HFFc6 (cell line): ENCODE measurements at regions not wholly inside any gene's neighbourhood (a gene's known extent, or its start where the extent isn't known, plus 50 kb on each side); places are given as distances from the start of the nearest gene placed in this dataset.

Experiments used
- DNase-seq: peaks from one replicate; pipeline ENCODE4 v3.0.0-alpha.2; 2018
- H3K27ac Mint-ChIP-seq: 2 replicates; pipeline ENCODE4 v1.8.0; 2020; ENCODE audit warnings: mild to moderate bottlenecking, mixed read lengths
- H3K27me3 Mint-ChIP-seq: 2 replicates; pipeline ENCODE4 v1.8.0; 2021; ENCODE audit warnings: mild to moderate bottlenecking, moderate library complexity, mixed read lengths; ENCODE audit not compliant: insufficient read depth
- H3K36me3 Mint-ChIP-seq: 2 replicates; pipeline ENCODE4 v1.8.0; 2021; ENCODE audit warnings: low read depth, mixed read lengths
- H3K4me1 Mint-ChIP-seq: 2 replicates; pipeline ENCODE4 v1.8.0; 2020; ENCODE audit warnings: low read depth, mixed read lengths
- H3K4me3 Mint-ChIP-seq: 2 replicates; pipeline ENCODE4 v1.8.0; 2020; ENCODE audit warnings: mild to moderate bottlenecking, moderate library complexity, mixed read lengths
- H3K9me3 Mint-ChIP-seq: 2 replicates; pipeline ENCODE4 v1.8.0; 2020; ENCODE audit warnings: mild to moderate bottlenecking, mixed read lengths
- TF ChIP-seq, protein P1 (sequence below): fragments of 200-600 bp; sonication (generic); IDR thresholded peaks from 2 replicates; pipeline ENCODE4 v1.5.0; 2021; ENCODE audit warnings: antibody characterized with exemption, mild to moderate bottlenecking

DNA sequence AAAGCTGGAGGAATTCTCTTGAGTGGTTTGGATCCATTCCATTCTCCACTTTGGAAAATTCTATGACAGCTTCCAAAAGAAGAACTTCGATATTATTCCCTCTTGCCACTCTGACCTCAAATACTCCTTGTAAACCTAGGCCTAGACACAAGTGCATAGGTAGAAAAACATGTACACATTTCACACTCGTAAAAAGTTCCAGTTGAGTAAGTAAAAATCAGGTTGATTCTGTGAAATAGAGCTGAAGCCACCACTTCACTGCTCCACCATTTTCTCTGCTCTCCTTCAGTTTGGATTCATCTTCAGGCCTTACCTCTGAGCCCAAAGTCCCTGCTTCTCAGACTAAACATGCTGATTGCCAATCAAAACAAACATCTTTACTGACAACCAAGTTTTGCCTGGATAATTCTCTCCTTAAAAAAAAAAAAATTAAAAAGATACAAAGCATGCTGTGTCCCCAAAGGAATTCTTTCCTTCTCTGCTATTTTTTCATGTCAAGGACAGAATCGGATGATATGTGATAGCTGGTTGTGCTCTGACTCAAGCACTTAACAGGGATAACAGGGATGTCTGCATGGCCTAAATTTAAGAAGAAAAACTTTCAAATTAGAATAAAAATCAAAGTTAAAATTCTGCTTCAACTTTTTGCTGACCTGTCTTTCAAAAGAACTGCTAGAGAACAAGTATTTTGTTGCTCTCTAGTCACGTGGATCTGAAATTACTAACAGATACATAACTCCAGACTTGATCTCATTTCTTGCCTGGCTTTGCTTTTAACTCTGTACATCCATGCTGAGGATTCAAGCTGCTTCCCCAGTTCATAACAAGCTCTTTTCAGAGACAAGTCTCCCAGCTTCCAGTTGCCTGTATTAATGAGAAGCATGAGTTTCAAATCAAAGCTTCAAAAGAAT, 420.9 kb upstream of the INTU start:
- Mint-ChIP-seq H3K4me3 (no peak overlapping the region), H3K27ac (no peak overlapping the region), H3K9me3 (peaks cover 6% of the 10 kb centered on the region), H3K4me1 (no peaks in the 10 kb centered on the region), H3K36me3 (no peaks in the 10 kb centered on the region), H3K27me3 (no peaks in the 10 kb centered on the region; the same call in 1 of the 2 replicates)
- DNase-seq = no peak
- TF ChIP-seq, protein P1, sequence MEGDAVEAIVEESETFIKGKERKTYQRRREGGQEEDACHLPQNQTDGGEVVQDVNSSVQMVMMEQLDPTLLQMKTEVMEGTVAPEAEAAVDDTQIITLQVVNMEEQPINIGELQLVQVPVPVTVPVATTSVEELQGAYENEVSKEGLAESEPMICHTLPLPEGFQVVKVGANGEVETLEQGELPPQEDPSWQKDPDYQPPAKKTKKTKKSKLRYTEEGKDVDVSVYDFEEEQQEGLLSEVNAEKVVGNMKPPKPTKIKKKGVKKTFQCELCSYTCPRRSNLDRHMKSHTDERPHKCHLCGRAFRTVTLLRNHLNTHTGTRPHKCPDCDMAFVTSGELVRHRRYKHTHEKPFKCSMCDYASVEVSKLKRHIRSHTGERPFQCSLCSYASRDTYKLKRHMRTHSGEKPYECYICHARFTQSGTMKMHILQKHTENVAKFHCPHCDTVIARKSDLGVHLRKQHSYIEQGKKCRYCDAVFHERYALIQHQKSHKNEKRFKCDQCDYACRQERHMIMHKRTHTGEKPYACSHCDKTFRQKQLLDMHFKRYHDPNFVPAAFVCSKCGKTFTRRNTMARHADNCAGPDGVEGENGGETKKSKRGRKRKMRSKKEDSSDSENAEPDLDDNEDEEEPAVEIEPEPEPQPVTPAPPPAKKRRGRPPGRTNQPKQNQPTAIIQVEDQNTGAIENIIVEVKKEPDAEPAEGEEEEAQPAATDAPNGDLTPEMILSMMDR = no peak

DNA sequence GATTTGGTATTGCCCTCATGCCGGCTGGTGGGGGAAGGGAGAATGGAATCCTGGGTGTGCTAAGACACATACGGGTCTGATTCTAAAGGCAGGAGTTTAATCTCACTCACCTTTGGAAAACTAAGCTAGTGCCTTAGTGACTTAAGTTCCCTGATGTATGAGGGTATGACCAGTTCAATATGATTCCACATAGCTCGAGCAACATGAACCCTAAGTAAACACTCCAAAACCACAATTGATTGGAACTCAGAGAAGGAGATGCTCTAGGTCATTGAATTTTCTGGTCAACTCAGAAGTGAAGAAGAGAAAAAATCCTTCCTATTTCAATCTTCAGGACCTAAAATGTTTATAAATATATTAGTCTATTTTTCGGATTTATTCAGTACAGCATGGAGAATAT, 420.1 kb upstream of the INTU start:
- Mint-ChIP-seq H3K27me3 (no peaks in the 10 kb centered on the region; the same call in 1 of the 2 replicates), H3K27ac (no peak overlapping the region), H3K36me3 (no peaks in the 10 kb centered on the region), H3K4me3 (no peak overlapping the region), H3K4me1 (no peaks in the 10 kb centered on the region), H3K9me3 (peaks cover 13% of the 10 kb centered on the region)
- no peak for DNase-seq
- TF ChIP-seq, protein P1 = no peak

DNA sequence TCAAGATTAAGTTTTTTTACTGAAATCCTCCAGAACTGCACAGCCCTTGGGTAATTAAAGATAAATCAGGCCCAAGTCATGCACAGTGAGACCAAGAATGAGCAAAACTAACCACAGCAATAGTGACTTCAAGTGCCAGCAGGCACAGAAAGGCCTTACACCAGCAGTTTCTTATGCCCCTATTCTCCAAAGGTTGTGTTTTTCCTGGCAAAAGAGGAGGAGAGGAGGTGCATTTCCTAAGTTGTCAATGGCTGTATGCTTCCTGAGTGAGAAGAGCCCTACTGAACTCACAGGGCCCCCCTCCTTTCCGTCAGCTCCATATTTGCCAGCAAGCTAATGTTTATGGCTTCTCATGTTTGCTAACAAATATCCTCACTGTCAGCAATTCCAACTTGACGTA, 418.7 kb upstream of the INTU start:
- H3K27ac Mint-ChIP-seq = no peak overlapping the region
- TF ChIP-seq, protein P1 = no peak
- H3K4me1 Mint-ChIP-seq = no peaks in the 10 kb centered on the region
- H3K9me3 Mint-ChIP-seq = peaks cover 13% of the 10 kb centered on the region
- H3K27me3 Mint-ChIP-seq = no peaks in the 10 kb centered on the region; the same call in 1 of the 2 replicates
- no peak overlapping the region for H3K4me3 Mint-ChIP-seq
- H3K36me3 Mint-ChIP-seq = no peaks in the 10 kb centered on the region
- DNase-seq = no peak

DNA sequence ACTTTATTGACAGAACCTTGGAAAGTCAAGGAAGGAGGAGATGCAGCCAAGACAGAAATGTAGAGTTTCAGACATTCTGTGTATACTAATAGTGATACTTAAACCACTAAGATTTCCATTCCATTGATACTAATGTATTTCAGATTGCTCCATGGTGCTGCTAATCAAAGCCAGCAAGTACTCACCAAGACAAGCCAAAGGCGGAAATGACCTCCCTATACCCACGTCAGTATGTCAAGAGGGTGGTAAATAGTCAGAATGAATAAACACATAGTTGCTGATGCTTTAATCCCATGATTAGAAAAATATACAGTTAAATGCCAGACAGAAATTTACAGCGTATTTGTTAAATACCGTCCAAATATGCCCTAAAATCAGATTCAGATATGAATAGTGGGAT, 417.8 kb upstream of the INTU start:
- no peak for DNase-seq
- H3K4me1 Mint-ChIP-seq = no peaks in the 10 kb centered on the region
- H3K27ac Mint-ChIP-seq = no peak overlapping the region
- H3K9me3 Mint-ChIP-seq = peaks cover 13% of the 10 kb centered on the region
- TF ChIP-seq, protein P1 = no peak
- H3K27me3 Mint-ChIP-seq = no peaks in the 10 kb centered on the region; the same call in 1 of the 2 replicates
- no peak overlapping the region for H3K4me3 Mint-ChIP-seq
- no peaks in the 10 kb centered on the region for H3K36me3 Mint-ChIP-seq

DNA sequence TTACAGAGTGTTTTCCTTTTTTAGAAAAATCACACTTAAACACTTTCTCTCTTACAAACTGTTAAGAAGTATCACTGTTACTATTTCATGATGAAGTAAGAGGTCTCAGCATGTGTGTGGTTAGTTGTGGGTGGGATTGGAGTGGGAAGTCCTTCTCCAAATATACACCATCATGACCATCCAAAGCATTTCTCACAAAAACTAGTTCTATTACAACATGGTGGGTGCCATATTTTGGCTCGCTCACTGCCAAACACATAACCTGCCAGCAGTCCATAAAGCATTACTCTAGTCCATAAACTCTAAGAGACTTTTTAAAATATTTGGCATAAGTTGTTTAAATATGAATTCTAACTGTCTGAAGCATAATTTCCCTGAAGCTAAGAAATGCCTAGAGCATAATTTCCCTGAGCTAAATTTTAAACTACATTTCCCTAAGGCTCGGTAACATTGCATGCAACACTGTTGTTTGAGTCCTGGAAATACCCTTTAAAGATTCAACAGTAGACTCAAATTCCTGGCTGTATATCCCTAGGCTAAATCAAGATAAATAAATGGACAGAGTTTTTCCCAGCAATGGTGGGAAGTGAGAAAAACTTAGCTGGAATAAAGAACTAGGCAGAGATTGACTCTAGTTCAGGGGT, 415.0 kb upstream of the INTU start:
- Mint-ChIP-seq H3K4me1 (no peaks in the 10 kb centered on the region), H3K27me3 (no peaks in the 10 kb centered on the region; the same call in 1 of the 2 replicates), H3K27ac (no peak overlapping the region), H3K4me3 (no peak overlapping the region), H3K9me3 (peaks cover 13% of the 10 kb centered on the region), H3K36me3 (no peaks in the 10 kb centered on the region)
- no peak for DNase-seq
- TF ChIP-seq, protein P1 = no peak
